Heart left ventricle (tissue), 16 donors: ENCODE measurements at regions not wholly inside any gene's neighbourhood (a gene's known extent, or its start where the extent isn't known, plus 50 kb on each side); places are given as distances from the start of the nearest gene placed in this dataset.

Source experiments
- ATAC-seq, 4 donors: fragments of 200-7000 bp; cut with Tn5 transposase; one replicate each; pipeline ENCODE4 v1.9.1; 2020 to 2022; ENCODE audit warnings: moderate library complexity in 4 of 4, mild to moderate bottlenecking in 3 of 4, moderate number of reproducible peaks in 1 of 4
- DNase-seq, 5 donors: peaks; one replicate each; pipeline ENCODE4 v3.0.0-alpha.2; 2020
- H3K27ac ChIP-seq, 12 donors: fragments of 200-600 bp; sonication (generic) in 4 of 12; one replicate each; pipeline versions ENCODE4 v1.5.0 to v1.8.0; 2016 to 2022; ENCODE audit warnings: mild to moderate bottlenecking in 2 of 12
- H3K27me3 ChIP-seq, 9 donors: fragments of 200-600 bp; sonication (generic) in 2 of 9; one replicate each; pipeline versions ENCODE4 v1.5.1 to v1.8.0; 2016 to 2022; ENCODE audit warnings: mild to moderate bottlenecking in 3 of 9
- H3K36me3 ChIP-seq, 9 donors: fragments of 200-600 bp; sonication (generic) in 2 of 9; one replicate each; pipeline versions ENCODE4 v1.5.0 to v1.8.0; 2018 to 2022; ENCODE audit warnings: mild to moderate bottlenecking in 2 of 9
- H3K4me1 ChIP-seq, 12 donors: fragments of 200-600 bp; sonication (generic) in 4 of 12; one replicate each; pipeline versions ENCODE4 v1.5.0 to v1.8.0; 2016 to 2022; ENCODE audit warnings: mild to moderate bottlenecking in 3 of 12
- H3K4me3 ChIP-seq, 12 donors: fragments of 200-600 bp; sonication (generic) in 4 of 12; one replicate each; pipeline versions ENCODE4 v1.5.0 to v1.8.0; 2017 to 2022; ENCODE audit warnings: mild to moderate bottlenecking in 9 of 12, moderate library complexity in 4 of 12
- H3K9me3 ChIP-seq, 12 donors: fragments of 200-600 bp; sonication (generic) in 4 of 12; one replicate each; pipeline versions ENCODE4 v1.5.0 to v1.8.0; 2016 to 2022; ENCODE audit warnings: mild to moderate bottlenecking in 1 of 12
- POLR2A ChIP-seq, 2 donors: fragments of 450-650 bp; IDR thresholded peaks; one replicate each; pipeline ENCODE4 v1.6.1; 2017; ENCODE audit warnings: antibody characterized with exemption in 2 of 2, mild to moderate bottlenecking in 2 of 2, moderate library complexity in 2 of 2
- WGBS, 4 donors: extraction: QIAGEN DNeasy Blood & Tissue Kit in 2 of 4; methylation state at CpG; one replicate each; pipeline versions ENCODE4 v1.1.5 to v1.1.7; 2013 to 2018; 5-methylcytosine and 5-hydroxymethylcytosine counted together
- intact Hi-C, 10 donors: fragments of 100-400 bp; cut with DNase I; formaldehyde crosslinking; loops; one replicate each; pipeline versions ENCODE4 v1.11.1 to v1.14.2; 2022
- TF ChIP-seq, protein P1 (sequence below), 12 donors: fragments of 200-600 bp; sonication (generic) in 4 of 12; IDR thresholded peaks; one replicate each; pipeline versions ENCODE4 v1.5.0 to v1.8.0; 2018 to 2022; ENCODE audit warnings: antibody characterized with exemption in 12 of 12, mild to moderate bottlenecking in 5 of 12
- donor health status: ischemic (EF 13 %, LVEDD 7.1; RV severe dilation, severe dysfunction).
- donor health status: healthy with polysubstance abuse.
- donor health status: DM: no; HTN: yes; CAD: no.
- donor health status: DM: no; HTN: no; CAD: no.
- donor health status: ischemic (EF 25% LVEDD 6.9; RV normal size, moderate dysfunction).
- donor health status: ischemic (EF 25% LVEDD 5.7; RV mildly dilated, moderate dysfunction).
- donor health status: healthy.
- donor health status: DM: yes; HTN: yes; CAD: no.
- donor health status: ischemic (EF 35%, LVEDD 5.7; RV mildly dilated, moderate dysfunction).
- donor health status: nonischemic (EF 11% LVEDD 7.7; RV severe dilation, severe dysfunction).
- donor health status: DM: yes; HTN: yes; CAD: no.
- donor health status: PGD.
- donor health status: ischemic (EF 29% LVEDD 5.4; RV normal size, mild dysfunction).
- donor health status: nonischemic (EF 23%, LVEDD 6.1; RV moderate dilation, normal function).

- no peak overlapping the region for H3K27ac ChIP-seq
- intact Hi-C loops, result no loop called here
- no peak overlapping the region for H3K4me3 ChIP-seq
- DNase-seq (no peak), ATAC-seq (no peak)
- H3K36me3 ChIP-seq, result no peaks in the 10 kb centered on the region
- H3K9me3 ChIP-seq, result no peaks in the 10 kb centered on the region
- WGBS, 4 donors, result 60 to 66% (median 60%) methylated on average over 5 of the region's 5 CpGs
- no peaks in the 10 kb centered on the region for H3K4me1 ChIP-seq
- no peak for TF ChIP-seq POLR2A (IDR thresholded peaks at IDR 0.05)
- TF ChIP-seq, protein P1, sequence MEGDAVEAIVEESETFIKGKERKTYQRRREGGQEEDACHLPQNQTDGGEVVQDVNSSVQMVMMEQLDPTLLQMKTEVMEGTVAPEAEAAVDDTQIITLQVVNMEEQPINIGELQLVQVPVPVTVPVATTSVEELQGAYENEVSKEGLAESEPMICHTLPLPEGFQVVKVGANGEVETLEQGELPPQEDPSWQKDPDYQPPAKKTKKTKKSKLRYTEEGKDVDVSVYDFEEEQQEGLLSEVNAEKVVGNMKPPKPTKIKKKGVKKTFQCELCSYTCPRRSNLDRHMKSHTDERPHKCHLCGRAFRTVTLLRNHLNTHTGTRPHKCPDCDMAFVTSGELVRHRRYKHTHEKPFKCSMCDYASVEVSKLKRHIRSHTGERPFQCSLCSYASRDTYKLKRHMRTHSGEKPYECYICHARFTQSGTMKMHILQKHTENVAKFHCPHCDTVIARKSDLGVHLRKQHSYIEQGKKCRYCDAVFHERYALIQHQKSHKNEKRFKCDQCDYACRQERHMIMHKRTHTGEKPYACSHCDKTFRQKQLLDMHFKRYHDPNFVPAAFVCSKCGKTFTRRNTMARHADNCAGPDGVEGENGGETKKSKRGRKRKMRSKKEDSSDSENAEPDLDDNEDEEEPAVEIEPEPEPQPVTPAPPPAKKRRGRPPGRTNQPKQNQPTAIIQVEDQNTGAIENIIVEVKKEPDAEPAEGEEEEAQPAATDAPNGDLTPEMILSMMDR (IDR thresholded peaks at IDR 0.05), result no peak
- no peaks in the 10 kb centered on the region for H3K27me3 ChIP-seq
Observed at GRCh38 chr14:80105488-80105994, 105.8 kb downstream of the DIO2 start.

DNA sequence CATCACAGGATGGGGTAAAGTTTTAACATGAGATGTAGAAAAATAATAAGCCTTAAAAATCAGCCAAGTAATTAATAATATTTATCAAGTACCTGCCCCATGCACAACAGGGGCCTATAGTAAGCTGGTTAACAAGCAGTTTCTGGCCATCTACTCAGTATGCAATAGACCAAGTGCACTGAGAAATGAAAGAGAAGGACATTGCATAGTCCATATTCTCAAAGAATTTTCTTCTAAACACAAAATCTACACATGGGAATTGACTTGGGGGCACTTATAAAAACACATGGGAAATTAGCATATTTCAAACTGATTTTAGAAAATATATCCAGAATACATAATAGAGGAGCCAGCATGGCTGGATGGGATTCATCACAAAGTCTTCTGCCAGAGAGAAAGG is 109.5 kb downstream of the DIO2 start:
- TF ChIP-seq POLR2A (IDR thresholded peaks at IDR 0.05), result no peak
- TF ChIP-seq, protein P1 (IDR thresholded peaks at IDR 0.05), result no peak
- Histone ChIP-seq H3K4me3 (no peak overlapping the region), H3K9me3 (peaks cover 0 to 2% (median 0%) of the 10 kb centered on the region in 12 donors), H3K27me3 (no peaks in the 10 kb centered on the region), H3K27ac (no peak overlapping the region), H3K4me1 (peaks cover 0 to 3% (median 0%) of the 10 kb centered on the region in 12 donors), H3K36me3 (no peaks in the 10 kb centered on the region)
- intact Hi-C loops, result no loop called here
- no peak for DNase-seq
- ATAC-seq, result no peak

DNA sequence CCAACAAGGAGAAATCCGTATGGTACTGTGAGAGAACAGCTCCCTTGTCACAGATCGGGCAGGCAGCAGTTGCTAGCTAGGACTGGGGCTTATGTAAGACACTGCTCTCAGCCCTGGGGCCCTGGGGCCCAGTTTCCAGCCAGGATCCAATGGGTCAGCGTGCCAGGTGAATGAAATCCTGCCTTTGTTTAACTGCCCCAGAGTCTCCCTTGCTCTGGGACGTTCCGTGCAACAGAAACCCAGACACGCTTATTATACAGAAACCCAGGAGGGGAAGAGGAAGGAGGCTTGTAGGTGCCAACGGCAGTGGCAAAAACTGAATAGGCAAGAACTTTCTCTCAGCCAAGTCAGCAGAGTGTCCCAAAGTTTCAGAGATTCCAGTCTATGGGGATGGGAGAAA is 110.6 kb downstream of the DIO2 start:
- Histone ChIP-seq H3K36me3 (no peaks in the 10 kb centered on the region), H3K9me3 (peaks cover 0 to 12% (median 0%) of the 10 kb centered on the region in 12 donors), H3K27me3 (no peaks in the 10 kb centered on the region), H3K27ac (no peak overlapping the region), H3K4me3 (no peak overlapping the region), H3K4me1 (peaks cover 0 to 3% (median 0%) of the 10 kb centered on the region in 12 donors)
- DNase-seq (no peak), ATAC-seq (no peak)
- TF ChIP-seq, protein P1 (IDR thresholded peaks at IDR 0.05), result no peak
- TF ChIP-seq POLR2A (IDR thresholded peaks at IDR 0.05), result no peak
- intact Hi-C loops, result no loop called here
- WGBS, 4 donors, result 79 to 88% (median 85%) methylated on average over 6 to 7 of the region's 7 CpGs

DNA sequence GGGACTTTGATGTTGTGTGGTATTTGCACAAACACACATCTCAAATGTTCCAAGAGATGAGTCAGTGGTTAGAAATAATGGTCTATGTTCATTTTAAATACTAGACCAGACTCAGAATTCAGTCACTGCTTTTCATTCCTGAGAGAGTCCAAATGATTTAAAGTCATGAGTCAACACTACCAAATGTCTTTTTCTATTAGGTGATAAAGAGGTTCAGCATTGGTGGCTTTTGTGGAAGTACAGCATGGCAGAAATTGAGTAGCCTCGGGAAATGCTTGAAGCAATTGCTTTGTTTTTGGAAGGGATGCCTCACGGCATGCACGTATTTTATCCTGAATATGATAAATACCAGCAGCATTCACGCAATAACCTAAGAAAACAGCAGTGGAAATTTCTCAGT is 115.7 kb downstream of the DIO2 start:
- H3K4me1 ChIP-seq, result peaks cover 0 to 3% (median 0%) of the 10 kb centered on the region in 12 donors
- no peaks in the 10 kb centered on the region for H3K27me3 ChIP-seq
- no peak overlapping the region for H3K27ac ChIP-seq
- WGBS, 4 donors, result 79 to 90% (median 82%) methylated on average over 4 of the region's 4 CpGs
- DNase-seq (no peak), ATAC-seq (no peak)
- no peak for TF ChIP-seq POLR2A (IDR thresholded peaks at IDR 0.05)
- TF ChIP-seq, protein P1 (IDR thresholded peaks at IDR 0.05), result no peak
- intact Hi-C loops, result no loop called here
- H3K9me3 ChIP-seq, result peaks cover 0 to 12% (median 0%) of the 10 kb centered on the region in 12 donors
- no peak overlapping the region for H3K4me3 ChIP-seq
- no peaks in the 10 kb centered on the region for H3K36me3 ChIP-seq
